ENCODE measurements at regions not wholly inside any gene's neighbourhood (a gene's known extent, or its start where the extent isn't known, plus 50 kb on each side); places are given as distances from the start of the nearest gene placed in this dataset.
A peak's percentile ranks its signal among the peaks of the same experiment; 100 is the strongest.

DNA sequence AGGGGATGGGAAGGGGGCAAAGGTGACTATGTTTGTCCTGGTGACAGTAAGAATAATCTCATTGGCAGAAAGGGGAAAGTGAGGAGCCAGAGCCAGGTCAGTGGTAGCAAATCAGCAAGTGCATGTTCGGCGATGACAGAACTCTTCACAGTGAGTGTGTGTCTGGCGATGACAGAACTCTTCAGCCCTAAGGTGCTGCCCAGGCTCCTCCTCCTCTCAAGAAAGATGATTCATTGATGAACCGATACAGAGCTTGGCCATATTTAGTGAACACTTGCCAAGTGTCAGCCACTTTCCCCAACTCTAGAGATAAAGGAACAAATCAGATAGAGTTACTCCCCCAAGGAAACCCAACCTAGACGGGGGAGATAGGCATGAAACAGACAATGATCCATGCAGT lies 199.3 kb upstream of the UBL3 start:
- no peak overlapping the region for H3K4me3 ChIP-seq (ENCODE audit: low read depth, low read length)
- TF ChIP-seq, protein P1, sequence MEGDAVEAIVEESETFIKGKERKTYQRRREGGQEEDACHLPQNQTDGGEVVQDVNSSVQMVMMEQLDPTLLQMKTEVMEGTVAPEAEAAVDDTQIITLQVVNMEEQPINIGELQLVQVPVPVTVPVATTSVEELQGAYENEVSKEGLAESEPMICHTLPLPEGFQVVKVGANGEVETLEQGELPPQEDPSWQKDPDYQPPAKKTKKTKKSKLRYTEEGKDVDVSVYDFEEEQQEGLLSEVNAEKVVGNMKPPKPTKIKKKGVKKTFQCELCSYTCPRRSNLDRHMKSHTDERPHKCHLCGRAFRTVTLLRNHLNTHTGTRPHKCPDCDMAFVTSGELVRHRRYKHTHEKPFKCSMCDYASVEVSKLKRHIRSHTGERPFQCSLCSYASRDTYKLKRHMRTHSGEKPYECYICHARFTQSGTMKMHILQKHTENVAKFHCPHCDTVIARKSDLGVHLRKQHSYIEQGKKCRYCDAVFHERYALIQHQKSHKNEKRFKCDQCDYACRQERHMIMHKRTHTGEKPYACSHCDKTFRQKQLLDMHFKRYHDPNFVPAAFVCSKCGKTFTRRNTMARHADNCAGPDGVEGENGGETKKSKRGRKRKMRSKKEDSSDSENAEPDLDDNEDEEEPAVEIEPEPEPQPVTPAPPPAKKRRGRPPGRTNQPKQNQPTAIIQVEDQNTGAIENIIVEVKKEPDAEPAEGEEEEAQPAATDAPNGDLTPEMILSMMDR (IDR thresholded peaks at IDR 0.05; ENCODE audit: insufficient read depth, low read depth, low read length, missing control alignments), result no peak
- DNase-seq (ENCODE audit: low read depth), result no peak

DNA sequence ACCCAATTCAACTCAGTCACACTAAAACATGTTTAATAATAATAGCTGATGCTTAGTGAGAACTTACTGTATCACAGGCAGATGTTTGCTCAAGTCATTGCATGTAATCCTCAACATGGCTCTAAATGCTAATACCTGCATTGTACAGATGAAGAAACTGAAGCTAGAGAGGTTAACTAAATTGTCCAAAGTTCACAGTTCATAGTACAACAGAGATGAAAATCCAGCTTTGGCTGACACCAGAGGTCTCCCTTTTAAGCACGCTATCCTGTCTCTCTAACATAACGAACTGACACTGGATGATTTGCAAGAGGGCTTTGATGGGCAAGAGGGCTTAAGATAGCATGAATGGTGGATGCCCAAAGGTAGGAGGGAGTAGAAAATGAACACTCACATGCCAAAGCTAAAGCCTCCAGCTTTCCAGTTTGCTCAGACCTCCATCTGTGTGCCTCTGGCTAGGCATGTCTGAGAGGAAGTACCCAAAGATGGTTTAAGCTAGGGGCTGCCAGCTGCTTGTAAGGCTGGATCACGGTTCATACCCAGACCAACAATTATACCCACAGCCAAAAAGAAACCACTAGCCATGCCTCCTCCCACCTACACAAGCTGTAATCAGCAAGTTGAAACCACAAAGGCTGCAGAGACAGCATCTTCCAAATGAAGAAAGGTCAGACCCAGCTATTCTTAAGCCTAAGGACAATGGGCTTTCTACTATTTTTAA lies 196.9 kb upstream of the UBL3 start:
- peak; percentile 13 for DNase-seq (ENCODE audit: low read depth)
- H3K4me3 ChIP-seq (ENCODE audit: low read depth, low read length), result no peak overlapping the region
- TF ChIP-seq, protein P1 (IDR thresholded peaks at IDR 0.05; ENCODE audit: insufficient read depth, low read depth, low read length, missing control alignments), result no peak

DNA sequence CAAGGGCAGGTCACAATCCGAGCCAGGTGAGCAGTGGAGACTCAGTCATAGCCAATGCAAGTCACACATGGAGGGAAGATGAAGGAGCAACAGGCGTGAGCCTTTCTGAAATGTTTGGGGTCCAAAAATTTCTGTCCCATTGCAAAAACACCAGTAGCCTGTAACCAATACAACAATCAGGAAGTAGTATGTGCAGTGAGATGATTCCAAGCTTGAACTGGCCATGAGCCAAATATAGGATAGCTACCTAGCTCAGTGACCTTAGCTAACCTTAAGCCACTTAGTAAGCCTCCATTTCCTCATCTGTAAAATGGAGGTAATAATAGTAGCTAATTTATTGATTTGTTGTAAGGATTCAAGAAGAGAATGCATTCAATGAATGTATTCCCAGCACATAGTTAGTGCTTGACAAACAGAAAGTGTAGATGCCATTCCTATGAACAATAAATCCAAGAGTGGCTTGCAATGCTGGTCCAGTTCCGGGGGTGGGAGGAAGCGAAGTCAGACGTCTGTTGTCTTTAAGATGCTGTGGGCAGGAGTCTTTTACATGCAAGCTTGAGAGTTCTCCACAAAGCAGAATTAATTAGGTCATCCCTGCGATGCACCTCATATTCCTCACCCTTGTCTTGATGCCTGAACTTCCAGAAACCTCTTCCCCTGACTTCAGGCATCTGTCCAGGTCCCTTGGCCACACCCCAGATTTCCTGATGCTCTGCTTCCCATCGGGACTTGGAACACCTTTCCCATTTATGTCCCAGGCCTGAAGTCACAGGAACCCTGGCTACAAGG lies 195.7 kb upstream of the UBL3 start:
- DNase-seq (ENCODE audit: low read depth), result no peak

DNA sequence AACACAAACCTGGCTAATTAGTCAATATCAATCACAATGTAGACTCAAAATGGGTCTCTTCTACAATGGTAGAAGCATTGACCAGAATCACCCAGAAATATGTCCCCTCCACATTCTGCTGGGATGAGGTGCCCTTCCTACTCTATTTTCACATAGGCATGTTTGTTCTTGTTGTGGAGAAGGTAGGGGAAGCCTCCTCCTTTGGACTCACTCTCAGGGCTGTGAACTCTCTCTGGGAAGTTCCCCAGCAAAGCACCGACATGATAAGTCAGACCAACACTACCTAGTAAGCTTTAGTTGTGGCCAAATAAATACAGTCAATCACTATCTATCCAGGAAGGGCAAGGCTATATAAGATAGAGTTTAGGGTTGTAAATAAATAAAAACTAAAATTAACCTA lies 194.5 kb upstream of the UBL3 start:
- no peak for DNase-seq (ENCODE audit: low read depth)
- H3K4me3 ChIP-seq (ENCODE audit: low read depth, low read length), result no peak overlapping the region
- TF ChIP-seq, protein P1 (IDR thresholded peaks at IDR 0.05; ENCODE audit: insufficient read depth, low read depth, low read length, missing control alignments), result no peak

More for the DNA sequence above, 195.7 kb upstream of the UBL3 start:
- no peak overlapping the region for H3K4me3 ChIP-seq (ENCODE audit: low read depth, low read length)
- TF ChIP-seq, protein P1 (IDR thresholded peaks at IDR 0.05; ENCODE audit: insufficient read depth, low read depth, low read length, missing control alignments), result no peak

DNA sequence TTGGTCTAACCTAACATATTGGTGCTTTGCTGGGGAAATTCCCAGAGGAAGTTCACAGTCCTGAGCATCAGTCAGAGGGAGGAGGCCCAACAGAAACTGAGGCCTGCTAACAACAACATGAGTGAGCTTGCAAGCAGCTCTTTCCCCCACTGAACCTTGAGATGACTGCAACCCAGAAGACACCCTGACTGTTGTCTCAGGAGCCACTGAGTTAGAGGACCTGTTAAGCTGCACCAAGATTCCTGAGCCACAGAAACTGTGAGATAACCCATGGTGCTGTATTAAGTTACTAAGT lies 193.2 kb upstream of the UBL3 start:
- DNase-seq (ENCODE audit: low read depth), result peak; percentile 19
- no peak overlapping the region for H3K4me3 ChIP-seq (ENCODE audit: low read depth, low read length)
- TF ChIP-seq, protein P1 (IDR thresholded peaks at IDR 0.05; ENCODE audit: insufficient read depth, low read depth, low read length, missing control alignments), result no peak

DNA sequence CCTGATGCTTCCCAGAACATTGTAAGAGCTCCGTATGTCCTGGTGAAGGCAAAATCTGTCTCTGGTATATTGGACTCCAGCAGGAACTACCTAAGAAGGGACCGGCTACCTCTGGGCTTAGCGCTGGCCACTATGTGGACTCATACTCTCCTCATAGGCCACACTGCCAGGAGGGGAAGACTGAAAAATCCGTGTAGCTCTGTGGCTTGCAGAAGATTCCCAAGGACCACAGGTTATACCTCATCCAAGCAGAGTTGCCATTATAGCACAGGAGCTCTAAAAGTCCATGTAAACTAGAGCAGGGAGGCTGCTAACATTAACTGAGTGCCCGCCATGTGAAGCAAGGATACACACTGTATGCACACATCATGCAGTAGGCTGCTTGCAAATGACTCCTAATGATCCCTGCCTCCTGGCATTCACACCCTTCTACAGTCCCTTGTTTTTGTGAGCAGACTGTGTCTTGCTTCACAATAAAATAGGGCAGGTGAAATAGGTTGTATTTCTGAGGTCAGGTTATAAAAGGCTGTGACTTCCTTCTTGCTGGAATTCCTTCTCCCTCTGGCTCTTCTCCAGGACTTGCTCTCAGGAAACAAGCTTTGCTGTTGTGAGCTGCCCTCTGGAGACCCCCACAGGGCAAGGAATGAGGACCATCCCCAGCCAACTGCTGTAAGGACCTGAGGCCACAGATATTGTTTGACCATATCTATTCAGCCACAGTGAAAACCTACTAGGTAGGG lies 192.6 kb upstream of the UBL3 start:
- no peak for DNase-seq (ENCODE audit: low read depth)
- H3K4me3 ChIP-seq (ENCODE audit: low read depth, low read length), result no peak overlapping the region
- TF ChIP-seq, protein P1 (IDR thresholded peaks at IDR 0.05; ENCODE audit: insufficient read depth, low read depth, low read length, missing control alignments), result no peak

All from GM12865 (cell line).